Activated naive CD4-positive, alpha-beta T cell treated with anti-CD3 and anti-CD28 coated beads, Interleukin-2, amount 50 U/mL, for 72 hours (primary cell): ENCODE measurements at regions not wholly inside any gene's neighbourhood (a gene's known extent, or its start where the extent isn't known, plus 50 kb on each side); places are given as distances from the start of the nearest gene placed in this dataset.
A peak's percentile ranks its signal among the peaks of the same experiment; 100 is the strongest.

Source experiments
- ATAC-seq, 2 donors: fragments of 150-1000 bp; cut with Tn5 transposase; 2 replicates each; pipeline ENCODE4 v1.10.0; 2021; ENCODE audit warnings: mild to moderate bottlenecking in 2 of 2, moderate library complexity in 2 of 2
- DNase-seq, 2 donors: peaks; one replicate each; pipeline ENCODE4 v3.0.0; 2021 to 2022; ENCODE audit warnings: low spot score in 2 of 2
- H3K27ac Mint-ChIP-seq, 2 donors: one replicate each; pipeline ENCODE4 v1.8.0; 2022; ENCODE audit warnings: mild to moderate bottlenecking in 2 of 2, mixed read lengths in 2 of 2
- H3K36me3 Mint-ChIP-seq, 2 donors: one replicate each; pipeline ENCODE4 v1.8.0; 2022; ENCODE audit warnings: mixed read lengths in 2 of 2
- H3K9me3 Mint-ChIP-seq, 2 donors: one replicate each; pipeline ENCODE4 v1.8.0; 2022; ENCODE audit warnings: mixed read lengths in 2 of 2

- H3K9me3 Mint-ChIP-seq, result peaks cover 0 to 4% of the 10 kb centered on the region in 2 donors
- peaks cover 0 to 5% of the 10 kb centered on the region in 2 donors for H3K36me3 Mint-ChIP-seq
- H3K27ac Mint-ChIP-seq, result no peak overlapping the region
- DNase-seq, result no peak
- ATAC-seq, result no peak
Observed at GRCh38 chr6:156634951-156635371, 142.2 kb upstream of the ARID1B start.

GRCh38 chr6:156634048-156634447 lies 143.1 kb upstream of the ARID1B start:
- H3K36me3 Mint-ChIP-seq, result peaks cover 0 to 5% of the 10 kb centered on the region in 2 donors
- peak overlapping the region in 1 of 2 donors; percentile 85 for H3K27ac Mint-ChIP-seq
- DNase-seq, result no peak
- no peak for ATAC-seq
- peaks cover 0 to 4% of the 10 kb centered on the region in 2 donors for H3K9me3 Mint-ChIP-seq

GRCh38 chr6:156633291-156633690 lies 143.9 kb upstream of the ARID1B start:
- peaks cover 0 to 5% of the 10 kb centered on the region in 2 donors for H3K36me3 Mint-ChIP-seq
- DNase-seq, result no peak
- H3K9me3 Mint-ChIP-seq, result peaks cover 0 to 4% of the 10 kb centered on the region in 2 donors
- no peak overlapping the region for H3K27ac Mint-ChIP-seq
- no peak for ATAC-seq

- H3K36me3 Mint-ChIP-seq, result peaks cover 0 to 5% of the 10 kb centered on the region in 2 donors
- ATAC-seq (no peak), DNase-seq (no peak)
- H3K27ac Mint-ChIP-seq, result no peak overlapping the region
- H3K9me3 Mint-ChIP-seq, result peaks cover 0 to 4% of the 10 kb centered on the region in 2 donors
Observed at GRCh38 chr6:156630613-156631302, 146.4 kb upstream of the ARID1B start.

GRCh38 chr6:156628805-156629204 lies 148.4 kb upstream of the ARID1B start:
- DNase-seq (no peak), ATAC-seq (no peak)
- H3K27ac Mint-ChIP-seq, result no peak overlapping the region
- no peaks in the 10 kb centered on the region for H3K36me3 Mint-ChIP-seq
- H3K9me3 Mint-ChIP-seq, result peaks cover 0 to 4% of the 10 kb centered on the region in 2 donors

GRCh38 chr6:156627524-156627923 lies 149.7 kb upstream of the ARID1B start:
- no peaks in the 10 kb centered on the region for H3K36me3 Mint-ChIP-seq
- H3K9me3 Mint-ChIP-seq, result no peaks in the 10 kb centered on the region
- no peak overlapping the region for H3K27ac Mint-ChIP-seq
- DNase-seq, result no peak
- ATAC-seq, result no peak

- H3K27ac Mint-ChIP-seq, result no peak overlapping the region
- no peak for ATAC-seq
- no peaks in the 10 kb centered on the region for H3K9me3 Mint-ChIP-seq
- H3K36me3 Mint-ChIP-seq, result no peaks in the 10 kb centered on the region
- DNase-seq, result no peak
Observed at GRCh38 chr6:156622185-156622584, 155.0 kb upstream of the ARID1B start.

GRCh38 chr6:156620331-156620730 lies 156.8 kb upstream of the ARID1B start:
- ATAC-seq (no peak), DNase-seq (no peak)
- no peak overlapping the region for H3K27ac Mint-ChIP-seq
- no peaks in the 10 kb centered on the region for H3K9me3 Mint-ChIP-seq
- no peaks in the 10 kb centered on the region for H3K36me3 Mint-ChIP-seq

GRCh38 chr6:156618600-156619205 lies 158.5 kb upstream of the ARID1B start:
- peaks cover 9 to 13% of the 10 kb centered on the region in 2 donors for H3K36me3 Mint-ChIP-seq
- no peak overlapping the region for H3K27ac Mint-ChIP-seq
- H3K9me3 Mint-ChIP-seq, result peaks cover 0 to 6% of the 10 kb centered on the region in 2 donors
- no peak for DNase-seq
- ATAC-seq, result no peak

- H3K9me3 Mint-ChIP-seq, result peaks cover 2 to 6% of the 10 kb centered on the region in 2 donors
- peaks cover 9 to 13% of the 10 kb centered on the region in 2 donors for H3K36me3 Mint-ChIP-seq
- ATAC-seq (no peak), DNase-seq (no peak)
- H3K27ac Mint-ChIP-seq, result no peak overlapping the region
Observed at GRCh38 chr6:156617941-156618340, 159.2 kb upstream of the ARID1B start.

- H3K27ac Mint-ChIP-seq, result no peak overlapping the region
- H3K36me3 Mint-ChIP-seq, result peaks cover 9 to 13% of the 10 kb centered on the region in 2 donors
- no peak for DNase-seq
- peaks cover 6 to 7% of the 10 kb centered on the region in 2 donors for H3K9me3 Mint-ChIP-seq
- no peak for ATAC-seq
Observed at GRCh38 chr6:156617376-156617775, 159.8 kb upstream of the ARID1B start.

- ATAC-seq (no peak), DNase-seq (no peak)
- Mint-ChIP-seq H3K36me3 (peaks cover 16 to 17% of the 10 kb centered on the region in 2 donors), H3K27ac (no peak overlapping the region), H3K9me3 (peaks cover 10 to 15% of the 10 kb centered on the region in 2 donors)
Observed at GRCh38 chr6:156616495-156616894, 160.7 kb upstream of the ARID1B start.

- Mint-ChIP-seq H3K36me3 (peaks cover 16 to 17% of the 10 kb centered on the region in 2 donors), H3K27ac (no peak overlapping the region), H3K9me3 (peaks cover 10 to 15% of the 10 kb centered on the region in 2 donors)
- ATAC-seq (no peak), DNase-seq (no peak)
Observed at GRCh38 chr6:156613996-156614395, 163.2 kb upstream of the ARID1B start.

GRCh38 chr6:156612361-156612760 lies 164.8 kb upstream of the ARID1B start:
- Mint-ChIP-seq H3K36me3 (peaks cover 16 to 17% of the 10 kb centered on the region in 2 donors), H3K27ac (no peak overlapping the region)
- ATAC-seq, result no peak

GRCh38 chr6:156602066-156602385 lies 175.2 kb upstream of the ARID1B start:
- no peak for ATAC-seq
- Mint-ChIP-seq H3K36me3 (no peaks in the 10 kb centered on the region), H3K27ac (no peak overlapping the region), H3K9me3 (peaks cover 5 to 8% of the 10 kb centered on the region in 2 donors)
- DNase-seq, result no peak

More at GRCh38 chr6:156612361-156612760, 164.8 kb upstream of the ARID1B start:
- no peak for DNase-seq
- H3K9me3 Mint-ChIP-seq, result peaks cover 10 to 19% of the 10 kb centered on the region in 2 donors

- H3K36me3 Mint-ChIP-seq, result no peaks in the 10 kb centered on the region
- peaks cover 5 to 8% of the 10 kb centered on the region in 2 donors for H3K9me3 Mint-ChIP-seq
- DNase-seq (no peak), ATAC-seq (no peak)
- H3K27ac Mint-ChIP-seq, result no peak overlapping the region
Observed at GRCh38 chr6:156601152-156602065, 175.8 kb upstream of the ARID1B start.

- DNase-seq (no peak), ATAC-seq (no peak)
- Mint-ChIP-seq H3K27ac (peak overlapping the region in 1 of 2 donors; percentile 87), H3K9me3 (peaks cover under 1 to 5% of the 10 kb centered on the region in 2 donors), H3K36me3 (no peaks in the 10 kb centered on the region)
Observed at GRCh38 chr6:156600678-156601077, 176.5 kb upstream of the ARID1B start.
